A172 (cell line): ENCODE measurements at regions not wholly inside any gene's neighbourhood (a gene's known extent, or its start where the extent isn't known, plus 50 kb on each side); places are given as distances from the start of the nearest gene placed in this dataset.
"Not testable (repeated sequence)": the region's sequence is repeated elsewhere in the genome, so short reads cannot be mapped to it uniquely, and the experiment has no call there.

Experiments
- DNase-seq: peaks from one replicate; pipeline ENCODE4 v3.0.0-alpha.2; 2015; ENCODE audit warnings: low spot score

GRCh38 chr2:210961249-210961648 lies 404.9 kb downstream of the CPS1 start:
- peak; percentile 67 for DNase-seq

GRCh38 chr2:210963386-210963785 lies 407.0 kb downstream of the CPS1 start:
- DNase-seq = no peak

GRCh38 chr2:210964141-210964764 lies 407.9 kb downstream of the CPS1 start:
- no peak for DNase-seq

GRCh38 chr2:210965472-210965871 lies 409.1 kb downstream of the CPS1 start:
- DNase-seq = no peak

- no peak for DNase-seq
Observed at GRCh38 chr2:210966330-210966729, 409.9 kb downstream of the CPS1 start.

- DNase-seq = no peak
Observed at GRCh38 chr2:210971431-210971830, 415.0 kb downstream of the CPS1 start.

- not testable (repeated sequence) for DNase-seq
Observed at GRCh38 chr2:210986806-210987205, 430.4 kb downstream of the CPS1 start.

- no peak for DNase-seq
Observed at GRCh38 chr2:210991107-210991506, 434.7 kb downstream of the CPS1 start.

GRCh38 chr2:210994104-210994503 lies 437.7 kb downstream of the CPS1 start:
- no peak for DNase-seq

GRCh38 chr2:210997373-210997772 lies 441.0 kb downstream of the CPS1 start:
- no peak for DNase-seq

GRCh38 chr2:210998334-210998733 lies 441.9 kb downstream of the CPS1 start:
- DNase-seq = no peak

- DNase-seq = no peak
Observed at GRCh38 chr2:211014376-211014775, 458.0 kb downstream of the CPS1 start.

- no peak for DNase-seq
Observed at GRCh38 chr2:211014906-211015305, 458.5 kb downstream of the CPS1 start.

GRCh38 chr2:211025089-211025488 lies 468.7 kb downstream of the CPS1 start:
- DNase-seq = not testable (repeated sequence)

- no peak for DNase-seq
Observed at GRCh38 chr2:211026109-211026508, 469.7 kb downstream of the CPS1 start.

- DNase-seq = no peak
Observed at GRCh38 chr2:211027976-211028375, 471.6 kb downstream of the CPS1 start.

GRCh38 chr2:211033765-211034164 lies 477.4 kb downstream of the CPS1 start:
- peak; percentile 5 for DNase-seq

- peak; percentile 43 for DNase-seq
Observed at GRCh38 chr2:211035548-211036185, 479.3 kb downstream of the CPS1 start.

- DNase-seq = no peak
Observed at GRCh38 chr2:211045025-211045424, 488.6 kb downstream of the CPS1 start.

GRCh38 chr2:211049321-211050018 lies 493.1 kb downstream of the CPS1 start:
- no peak for DNase-seq

- DNase-seq = peak; percentile 11
Observed at GRCh38 chr2:211055438-211055837, 499.0 kb downstream of the CPS1 start.

- no peak for DNase-seq
Observed at GRCh38 chr2:211061612-211062296, 505.4 kb downstream of the CPS1 start.

- DNase-seq = no peak
Observed at GRCh38 chr2:211062297-211062612, 505.9 kb downstream of the CPS1 start.
